ENCODE measurements at regions not wholly inside any gene's neighbourhood (a gene's known extent, or its start where the extent isn't known, plus 50 kb on each side); places are given as distances from the start of the nearest gene placed in this dataset.

DNA sequence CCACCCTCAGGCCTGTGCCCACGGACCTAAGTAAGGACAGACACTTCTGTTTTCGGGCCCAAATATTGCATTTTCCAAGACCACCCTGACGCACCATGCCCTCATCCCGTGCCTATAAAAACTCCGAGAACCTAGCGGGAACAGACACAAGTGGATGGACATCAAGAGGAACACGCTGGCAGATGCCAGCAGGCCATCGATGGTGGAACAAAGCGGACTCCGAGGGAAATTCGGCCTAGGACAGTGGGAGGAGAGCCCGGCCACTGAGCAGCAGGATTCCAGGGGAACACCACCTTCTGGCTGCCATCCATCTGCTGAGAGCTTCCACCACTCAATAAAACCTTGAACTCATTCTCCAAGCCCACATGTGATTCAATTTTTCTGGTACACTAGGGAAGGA is 243.6 kb upstream of the ZWINT start:
- H3K36me3 ChIP-seq (replicated peaks; ENCODE audit: insufficient read depth, low read depth) = no peaks in the 10 kb centered on the region
- H3K79me2 ChIP-seq = no peaks in the 10 kb centered on the region
- no peak overlapping the region for H3K4me3 ChIP-seq
- no peaks in the 10 kb centered on the region for H4K20me1 ChIP-seq (ENCODE audit: insufficient read depth, poor library complexity, severe bottlenecking)
- H3K27me3 ChIP-seq = no peaks in the 10 kb centered on the region
- no peak overlapping the region for H3K27ac ChIP-seq
- H3K9me3 ChIP-seq (ENCODE audit: low read depth) = no peaks in the 10 kb centered on the region
- DNase-seq (ENCODE audit: low spot score) = no peak
- WGBS (ENCODE audit: low lambda C conversion rate, missing lambda C conversion rate) = 85% methylated on average over 12 of the region's 12 CpGs
- no peaks in the 10 kb centered on the region for H3K4me1 ChIP-seq (ENCODE audit: insufficient read depth)
- no peaks in the 10 kb centered on the region for H3K9me2 ChIP-seq (replicated peaks; ENCODE audit: insufficient read depth)
- peak overlapping the region; percentile 39 for H2AFZ ChIP-seq
- TF ChIP-seq EZH2phosphoT487 (IDR thresholded peaks at IDR 0.05; ENCODE audit: low read depth, severe bottlenecking, unreplicated experiment) (no peak), EZH2 (IDR thresholded peaks at IDR 0.05; ENCODE audit: borderline replicate concordance) (no peak)
- TF ChIP-seq, protein P1, sequence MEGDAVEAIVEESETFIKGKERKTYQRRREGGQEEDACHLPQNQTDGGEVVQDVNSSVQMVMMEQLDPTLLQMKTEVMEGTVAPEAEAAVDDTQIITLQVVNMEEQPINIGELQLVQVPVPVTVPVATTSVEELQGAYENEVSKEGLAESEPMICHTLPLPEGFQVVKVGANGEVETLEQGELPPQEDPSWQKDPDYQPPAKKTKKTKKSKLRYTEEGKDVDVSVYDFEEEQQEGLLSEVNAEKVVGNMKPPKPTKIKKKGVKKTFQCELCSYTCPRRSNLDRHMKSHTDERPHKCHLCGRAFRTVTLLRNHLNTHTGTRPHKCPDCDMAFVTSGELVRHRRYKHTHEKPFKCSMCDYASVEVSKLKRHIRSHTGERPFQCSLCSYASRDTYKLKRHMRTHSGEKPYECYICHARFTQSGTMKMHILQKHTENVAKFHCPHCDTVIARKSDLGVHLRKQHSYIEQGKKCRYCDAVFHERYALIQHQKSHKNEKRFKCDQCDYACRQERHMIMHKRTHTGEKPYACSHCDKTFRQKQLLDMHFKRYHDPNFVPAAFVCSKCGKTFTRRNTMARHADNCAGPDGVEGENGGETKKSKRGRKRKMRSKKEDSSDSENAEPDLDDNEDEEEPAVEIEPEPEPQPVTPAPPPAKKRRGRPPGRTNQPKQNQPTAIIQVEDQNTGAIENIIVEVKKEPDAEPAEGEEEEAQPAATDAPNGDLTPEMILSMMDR (IDR thresholded peaks at IDR 0.05; ENCODE audit: poor library complexity) = no peak
- peak overlapping the region; percentile 63 for H3K4me2 ChIP-seq

DNA sequence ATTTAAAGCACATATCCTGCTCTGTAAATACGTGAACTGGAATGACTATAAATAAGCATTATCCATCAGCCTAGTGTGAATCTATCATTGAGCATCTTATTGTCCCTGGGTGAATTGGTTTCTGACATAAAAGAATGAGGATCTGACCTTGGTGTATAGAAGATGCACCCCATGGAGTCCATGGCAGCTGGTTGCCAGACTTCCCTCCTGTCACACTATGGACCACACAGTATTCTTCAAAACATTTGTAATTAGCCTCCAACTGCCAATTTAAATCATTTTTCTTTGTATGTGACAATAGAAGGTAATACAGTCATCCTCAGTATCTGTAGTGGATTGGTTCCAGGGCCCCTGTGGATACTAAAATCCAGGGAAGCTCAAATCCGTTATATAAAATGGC is 238.1 kb upstream of the ZWINT start:
- no peaks in the 10 kb centered on the region for H3K79me2 ChIP-seq
- no peaks in the 10 kb centered on the region for H4K20me1 ChIP-seq (ENCODE audit: insufficient read depth, poor library complexity, severe bottlenecking)
- H3K36me3 ChIP-seq (replicated peaks; ENCODE audit: insufficient read depth, low read depth) = no peaks in the 10 kb centered on the region
- no peak overlapping the region for H2AFZ ChIP-seq
- no peak for TF ChIP-seq EZH2phosphoT487 (IDR thresholded peaks at IDR 0.05; ENCODE audit: low read depth, severe bottlenecking, unreplicated experiment)
- TF ChIP-seq, protein P1 (IDR thresholded peaks at IDR 0.05; ENCODE audit: poor library complexity) = no peak
- TF ChIP-seq EZH2 (IDR thresholded peaks at IDR 0.05; ENCODE audit: borderline replicate concordance) = no peak
- H3K9me2 ChIP-seq (replicated peaks; ENCODE audit: insufficient read depth) = no peaks in the 10 kb centered on the region
- H3K27me3 ChIP-seq = no peaks in the 10 kb centered on the region
- 86% methylated on average over 2 of the region's 2 CpGs for WGBS (ENCODE audit: low lambda C conversion rate, missing lambda C conversion rate)
- H3K4me2 ChIP-seq = no peak overlapping the region
- no peaks in the 10 kb centered on the region for H3K4me1 ChIP-seq (ENCODE audit: insufficient read depth)
- no peaks in the 10 kb centered on the region for H3K9me3 ChIP-seq (ENCODE audit: low read depth)
- no peak for DNase-seq (ENCODE audit: low spot score)
- no peak overlapping the region for H3K4me3 ChIP-seq
- H3K27ac ChIP-seq = no peak overlapping the region

DNA sequence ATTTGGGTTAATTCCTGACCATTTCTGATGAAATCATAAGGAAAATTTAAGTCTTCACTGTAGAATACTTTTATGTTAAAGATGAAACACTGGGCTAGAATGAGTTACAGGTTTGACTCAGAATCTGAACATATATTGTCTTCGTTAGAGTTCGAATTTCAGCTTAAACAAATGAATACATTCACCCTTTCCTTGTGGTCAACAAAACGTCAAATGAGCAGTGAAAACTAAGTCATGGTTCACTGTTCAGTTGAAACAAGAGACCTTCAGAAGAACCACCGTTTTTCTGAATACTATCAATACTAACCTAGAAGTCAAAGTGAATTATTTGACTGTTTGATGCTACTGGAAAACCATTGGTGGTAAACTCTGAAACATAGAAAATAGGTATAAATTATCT is 235.2 kb upstream of the ZWINT start:
- H3K27ac ChIP-seq = no peak overlapping the region
- TF ChIP-seq EZH2 (IDR thresholded peaks at IDR 0.05; ENCODE audit: borderline replicate concordance) (no peak), EZH2phosphoT487 (IDR thresholded peaks at IDR 0.05; ENCODE audit: low read depth, severe bottlenecking, unreplicated experiment) (no peak)
- TF ChIP-seq, protein P1 (IDR thresholded peaks at IDR 0.05; ENCODE audit: poor library complexity) = no peak
- WGBS (ENCODE audit: low lambda C conversion rate, missing lambda C conversion rate) = 75% methylated on average over 4 of the region's 4 CpGs
- DNase-seq (ENCODE audit: low spot score) = no peak
- no peaks in the 10 kb centered on the region for H3K79me2 ChIP-seq
- no peaks in the 10 kb centered on the region for H3K27me3 ChIP-seq
- no peak overlapping the region for H2AFZ ChIP-seq
- H4K20me1 ChIP-seq (ENCODE audit: insufficient read depth, poor library complexity, severe bottlenecking) = no peaks in the 10 kb centered on the region
- H3K4me3 ChIP-seq = no peak overlapping the region
- no peaks in the 10 kb centered on the region for H3K36me3 ChIP-seq (replicated peaks; ENCODE audit: insufficient read depth, low read depth)
- no peaks in the 10 kb centered on the region for H3K9me3 ChIP-seq (ENCODE audit: low read depth)
- no peak overlapping the region for H3K4me2 ChIP-seq
- no peaks in the 10 kb centered on the region for H3K4me1 ChIP-seq (ENCODE audit: insufficient read depth)
- H3K9me2 ChIP-seq (replicated peaks; ENCODE audit: insufficient read depth) = no peaks in the 10 kb centered on the region

DNA sequence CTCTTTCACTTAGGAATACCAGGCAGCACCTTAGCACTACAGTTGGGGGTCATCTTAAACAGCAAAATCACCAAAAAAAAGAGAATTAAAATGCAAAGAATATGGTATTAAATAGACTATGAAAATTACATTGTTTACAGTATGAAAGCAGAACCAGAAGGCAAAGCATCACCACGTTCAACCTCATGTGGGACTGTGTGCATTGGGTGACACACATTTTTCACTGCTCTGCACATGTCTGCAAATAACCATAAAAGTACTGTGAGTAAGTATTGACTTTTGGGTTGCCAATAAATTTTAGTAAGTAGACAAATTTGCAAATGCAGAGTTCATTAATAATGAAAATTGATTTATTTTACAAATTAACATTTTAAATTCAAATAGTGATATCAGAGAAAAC is 232.1 kb upstream of the ZWINT start:
- H3K36me3 ChIP-seq (replicated peaks; ENCODE audit: insufficient read depth, low read depth) = no peaks in the 10 kb centered on the region
- H3K9me3 ChIP-seq (ENCODE audit: low read depth) = no peaks in the 10 kb centered on the region
- H3K4me1 ChIP-seq (ENCODE audit: insufficient read depth) = no peaks in the 10 kb centered on the region
- no peaks in the 10 kb centered on the region for H3K79me2 ChIP-seq
- H4K20me1 ChIP-seq (ENCODE audit: insufficient read depth, poor library complexity, severe bottlenecking) = no peaks in the 10 kb centered on the region
- H2AFZ ChIP-seq = no peak overlapping the region
- no peak overlapping the region for H3K4me2 ChIP-seq
- H3K27ac ChIP-seq = no peak overlapping the region
- 89% methylated on average over 1 of the region's 1 CpG for WGBS (ENCODE audit: low lambda C conversion rate, missing lambda C conversion rate)
- TF ChIP-seq EZH2 (IDR thresholded peaks at IDR 0.05; ENCODE audit: borderline replicate concordance) (no peak), EZH2phosphoT487 (IDR thresholded peaks at IDR 0.05; ENCODE audit: low read depth, severe bottlenecking, unreplicated experiment) (no peak)
- TF ChIP-seq, protein P1 (IDR thresholded peaks at IDR 0.05; ENCODE audit: poor library complexity) = no peak
- DNase-seq (ENCODE audit: low spot score) = no peak
- H3K27me3 ChIP-seq = no peaks in the 10 kb centered on the region
- H3K4me3 ChIP-seq = no peak overlapping the region
- no peaks in the 10 kb centered on the region for H3K9me2 ChIP-seq (replicated peaks; ENCODE audit: insufficient read depth)

Data from hepatocyte (in vitro differentiated cells).